NCI-H82 (cell line): ENCODE measurements at regions not wholly inside any gene's neighbourhood (a gene's known extent, or its start where the extent isn't known, plus 50 kb on each side); places are given as distances from the start of the nearest gene placed in this dataset.

Experiments used
- DNase-seq: peaks from one replicate; lab custom pipeline; 2025; lab: John Stamatoyannopoulos, UW

DNA sequence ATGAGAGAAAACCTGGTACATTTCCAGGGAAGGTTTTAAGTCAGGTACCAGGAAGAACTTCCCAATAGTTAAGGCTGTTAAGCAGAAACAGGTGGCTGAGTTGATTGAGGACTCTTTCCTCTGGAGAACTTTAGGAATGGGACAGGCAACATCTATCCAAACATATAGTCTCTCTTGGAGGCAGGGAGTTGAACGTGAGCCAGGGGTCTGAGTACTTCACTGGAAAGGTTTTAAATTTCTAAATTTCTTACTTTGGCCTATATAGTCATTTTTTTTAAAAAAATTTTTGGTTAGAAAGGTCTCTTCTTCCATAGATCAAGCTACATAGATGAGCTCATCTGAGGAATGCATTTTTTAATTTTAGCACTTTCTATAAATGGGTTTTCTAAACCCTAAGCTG, 261.4 kb upstream of the TCF4 start:
- no peak for DNase-seq

DNA sequence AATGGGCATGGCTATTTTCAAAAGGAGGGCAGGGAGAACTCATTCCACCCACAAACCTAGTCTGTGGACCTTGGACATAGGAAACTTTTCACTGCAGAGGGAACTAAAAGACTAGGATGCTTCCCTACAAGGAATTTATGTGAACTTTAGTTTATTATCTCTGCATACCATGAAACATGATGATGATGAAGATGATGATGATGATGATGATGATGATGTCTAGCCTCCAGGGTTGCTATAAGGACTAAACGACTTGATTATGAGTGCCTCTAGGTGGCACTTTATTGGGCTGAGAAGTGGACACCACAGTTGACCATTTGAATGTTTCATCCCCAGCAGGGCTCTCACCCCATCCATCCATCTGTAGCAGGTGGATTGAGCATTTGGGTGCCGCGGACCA, 260.0 kb upstream of the TCF4 start:
- DNase-seq, result no peak

DNA sequence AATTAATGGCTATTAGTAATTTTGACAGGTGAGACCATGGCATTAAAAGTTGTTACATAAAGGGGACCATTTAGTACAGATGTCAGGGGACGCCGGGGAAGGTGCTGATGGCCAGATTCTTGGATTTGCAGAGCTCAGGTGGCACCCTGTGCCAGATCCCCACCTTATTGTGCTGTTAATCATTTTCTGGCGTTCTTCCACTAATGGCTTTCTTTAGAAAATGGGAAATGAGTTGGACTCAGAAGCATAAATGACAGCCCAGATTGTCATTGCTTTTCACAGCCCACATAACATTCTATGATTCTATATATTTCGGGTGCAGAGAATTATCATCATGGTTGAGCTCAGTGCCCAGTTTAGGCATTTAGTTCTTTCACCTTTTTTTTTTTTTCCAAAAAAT, 257.2 kb upstream of the TCF4 start:
- no peak for DNase-seq

DNA sequence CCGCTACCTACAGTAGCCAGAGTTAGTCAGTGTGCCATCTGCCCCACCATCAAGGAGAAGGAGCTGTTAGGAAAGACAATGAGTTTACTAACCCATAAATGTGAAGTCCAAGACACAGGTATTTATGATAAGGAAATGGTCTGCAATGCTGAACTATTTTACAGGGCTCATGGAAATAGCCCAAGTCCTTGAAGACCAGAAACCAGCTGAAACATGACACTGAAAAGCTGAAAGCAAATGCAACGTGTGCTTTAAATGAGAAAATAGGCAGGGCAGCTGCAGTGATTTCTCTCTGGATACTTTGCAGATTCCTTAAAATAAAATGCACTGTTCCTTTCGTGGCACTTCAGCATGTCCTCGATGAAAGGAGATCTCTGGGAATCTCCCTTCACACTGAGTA, 256.4 kb upstream of the TCF4 start:
- no peak for DNase-seq

DNA sequence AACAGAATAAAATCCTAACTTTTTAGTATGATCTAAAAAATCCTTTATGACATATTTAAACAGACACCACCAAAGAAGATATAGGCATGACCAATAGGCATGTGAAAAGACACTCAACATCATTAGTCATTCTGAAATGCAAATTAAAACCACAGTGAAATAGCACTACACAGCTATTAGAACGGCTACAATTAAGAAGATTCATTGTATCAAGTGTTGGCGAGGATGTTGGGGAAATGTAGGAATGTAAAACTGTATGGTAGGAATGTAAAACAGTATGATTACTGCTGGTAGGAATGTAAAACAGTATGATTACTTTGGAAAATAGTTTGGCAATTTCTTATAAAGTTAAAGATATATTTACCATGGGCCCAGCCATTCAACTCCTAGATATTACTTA, 253.3 kb upstream of the TCF4 start:
- DNase-seq, result no peak

DNA sequence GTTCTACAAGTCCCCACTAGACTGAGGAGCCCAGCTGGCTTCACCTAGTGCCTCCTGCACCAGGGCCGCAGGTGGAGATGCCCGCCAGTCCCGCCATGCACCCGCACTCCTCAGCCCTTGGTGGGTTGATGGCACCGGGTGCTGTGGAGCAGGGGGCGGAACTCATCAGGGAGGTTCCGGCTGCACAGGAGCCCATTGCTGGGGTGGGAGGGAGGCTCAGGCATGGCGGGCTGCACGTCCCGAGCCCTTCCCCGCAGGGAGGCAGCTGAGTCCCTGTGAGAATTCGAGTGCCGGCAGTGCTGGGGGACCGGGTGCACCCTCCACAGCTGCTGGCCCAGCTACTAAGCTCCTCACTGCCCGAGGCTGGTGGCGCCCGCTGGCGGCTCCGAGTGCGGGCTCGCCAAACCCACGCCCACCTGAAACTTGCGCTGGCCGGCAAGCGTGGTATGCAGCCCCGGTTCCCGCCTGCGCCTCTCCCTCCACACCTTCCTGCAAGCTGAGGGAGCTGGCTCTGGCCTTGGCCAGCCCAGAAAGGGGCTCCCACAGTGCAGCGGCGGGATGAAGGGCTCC, 252.7 kb upstream of the TCF4 start:
- DNase-seq, result no peak

DNA sequence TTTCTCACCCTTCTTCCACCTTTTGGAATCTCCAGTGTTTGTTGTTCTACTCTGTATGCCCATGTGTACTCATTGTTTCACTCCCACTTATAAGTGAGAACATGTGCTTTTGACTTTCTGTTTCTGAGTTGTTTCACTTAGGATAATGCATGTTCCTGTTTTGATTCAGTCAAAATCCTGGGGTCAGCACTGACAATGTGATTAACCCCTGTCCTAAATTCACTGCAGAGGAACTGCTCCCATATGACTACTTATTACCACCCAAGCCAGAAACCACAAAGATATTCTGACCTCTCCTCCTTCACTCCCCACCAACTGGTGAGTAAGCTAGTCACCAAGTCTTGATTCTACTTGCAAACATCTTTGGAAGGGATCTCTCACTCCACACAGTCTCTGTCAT, 251.4 kb upstream of the TCF4 start:
- no peak for DNase-seq

DNA sequence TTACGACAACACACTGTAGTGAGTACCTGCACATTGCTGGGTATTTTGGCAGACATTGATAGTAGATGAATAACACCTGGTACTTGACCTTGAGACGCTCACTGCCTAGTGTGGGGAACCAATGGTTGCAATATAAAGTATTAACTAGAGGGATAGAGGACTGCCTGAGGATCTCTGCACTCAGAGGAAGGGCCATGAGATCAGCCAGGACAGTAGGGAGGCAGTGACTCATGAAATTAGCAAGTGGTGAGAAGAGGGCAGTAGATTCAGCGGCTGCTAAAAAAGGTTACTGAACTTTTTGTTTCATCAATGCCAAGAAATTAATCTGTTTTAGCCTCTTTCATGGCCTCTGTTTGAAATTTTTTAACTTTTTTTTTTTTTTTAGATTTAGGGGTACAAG, 250.8 kb upstream of the TCF4 start:
- DNase-seq, result no peak

DNA sequence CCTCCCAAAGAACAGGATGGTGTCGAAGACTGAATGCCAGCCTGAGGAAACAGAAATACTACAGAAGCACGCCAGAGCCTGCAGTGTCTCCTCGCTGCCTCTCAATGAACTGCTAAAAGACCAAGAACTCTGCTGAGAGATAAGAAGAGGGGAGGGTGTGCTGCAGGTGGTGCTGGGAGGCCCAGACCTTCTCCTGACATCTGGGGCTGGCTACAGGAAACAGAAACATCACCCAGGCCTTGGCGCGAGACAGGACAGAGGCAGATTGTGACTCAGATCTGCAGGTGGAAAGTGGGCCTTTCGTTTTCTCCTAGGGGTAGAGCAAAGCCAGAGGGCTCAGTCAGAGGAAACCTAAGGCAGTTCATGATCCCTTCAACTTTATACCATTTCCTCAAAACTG, 250.3 kb upstream of the TCF4 start:
- DNase-seq, result no peak

DNA sequence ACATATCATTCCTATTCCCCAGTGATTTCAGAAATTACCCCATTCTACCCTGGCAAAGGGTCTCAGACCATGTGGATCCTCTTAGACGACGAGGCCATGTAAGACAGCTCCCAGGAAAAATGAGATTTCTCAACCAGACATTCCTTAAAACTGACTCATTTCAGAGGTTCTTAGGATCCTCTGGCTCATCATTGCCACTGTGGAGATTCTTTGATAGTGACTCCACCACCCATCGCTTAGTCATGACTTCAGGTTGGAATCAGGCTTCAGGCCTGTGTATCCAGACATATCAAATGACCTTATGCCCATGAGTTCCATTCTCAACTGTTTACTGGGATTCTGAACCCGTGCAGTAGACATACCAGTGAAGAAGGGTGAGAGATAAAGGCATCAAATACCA, 245.6 kb upstream of the TCF4 start:
- no peak for DNase-seq

DNA sequence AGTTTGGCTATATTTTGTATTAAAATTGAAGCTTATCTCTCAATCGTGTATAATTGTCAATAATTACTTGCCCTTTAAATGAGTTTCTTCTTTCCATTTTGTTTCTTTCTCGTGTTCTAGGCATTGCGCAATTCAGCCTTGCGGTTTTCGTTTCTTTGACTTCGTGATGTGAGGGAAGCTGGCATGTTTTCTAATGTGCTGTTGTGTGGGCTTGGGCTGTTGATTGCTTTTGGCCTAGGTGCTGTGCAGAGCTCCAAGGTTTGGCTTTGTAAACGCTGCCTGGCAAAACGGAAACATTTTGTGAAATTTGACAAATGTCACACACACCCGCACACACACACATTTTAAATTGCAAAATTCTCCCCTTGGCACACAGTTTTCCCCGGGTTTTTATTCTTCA, 242.6 kb upstream of the TCF4 start:
- DNase-seq, result no peak

DNA sequence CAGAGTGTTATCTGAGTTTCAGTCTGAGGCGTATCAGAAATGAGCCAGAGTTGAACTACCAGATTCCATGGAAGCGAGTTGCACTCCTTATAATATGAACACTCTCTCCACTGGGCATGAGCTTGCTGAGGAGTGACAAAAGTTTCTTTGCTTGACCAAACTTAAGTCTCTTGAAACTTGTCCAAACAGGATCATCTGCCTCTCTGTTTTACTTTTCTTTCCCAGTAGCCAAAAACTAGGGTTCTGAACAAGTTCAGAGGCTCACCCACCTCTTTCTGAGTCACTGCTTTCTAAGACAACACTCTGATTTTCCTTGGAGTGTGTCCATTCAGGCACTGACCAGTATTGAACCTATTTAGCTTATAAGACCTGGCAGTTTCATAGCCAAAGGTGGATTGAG, 233.2 kb upstream of the TCF4 start:
- no peak for DNase-seq

DNA sequence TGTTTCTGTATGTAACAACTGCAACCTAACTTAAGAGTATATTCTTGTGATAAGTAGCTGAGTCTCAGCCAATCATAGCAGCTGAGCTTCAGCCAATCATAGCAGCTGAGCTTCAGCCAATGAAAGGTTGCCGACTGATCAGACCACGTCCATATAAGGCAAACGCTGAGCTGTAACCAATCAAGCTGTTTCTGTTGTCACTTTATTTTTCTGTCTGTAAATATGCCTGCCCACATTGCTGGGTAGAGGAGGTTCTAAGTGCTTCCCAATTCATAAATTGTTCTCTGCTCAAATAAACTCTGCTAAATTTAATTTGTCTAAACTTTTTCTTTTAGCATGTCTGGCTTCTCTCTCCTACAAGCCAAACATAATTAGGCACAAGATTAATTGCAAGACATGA, 231.5 kb upstream of the TCF4 start:
- no peak for DNase-seq

DNA sequence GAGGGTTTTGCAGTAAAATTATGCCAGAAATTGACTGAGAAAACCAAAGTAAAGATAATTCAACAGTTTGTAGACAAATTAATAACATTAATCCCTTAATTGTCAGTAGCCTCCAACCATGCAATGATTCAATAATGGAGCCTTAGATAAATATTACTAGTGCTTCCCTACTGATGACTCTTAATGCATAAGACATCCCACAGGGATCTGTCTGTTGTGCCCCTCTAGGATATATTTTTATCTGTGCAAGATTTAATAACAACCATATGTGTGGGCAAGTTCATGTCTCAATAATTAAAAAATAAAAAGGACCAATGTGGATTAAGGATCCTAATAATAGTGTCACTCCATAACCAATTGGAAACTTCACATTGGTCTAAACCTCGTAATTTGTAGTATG, 230.3 kb upstream of the TCF4 start:
- DNase-seq, result no peak

DNA sequence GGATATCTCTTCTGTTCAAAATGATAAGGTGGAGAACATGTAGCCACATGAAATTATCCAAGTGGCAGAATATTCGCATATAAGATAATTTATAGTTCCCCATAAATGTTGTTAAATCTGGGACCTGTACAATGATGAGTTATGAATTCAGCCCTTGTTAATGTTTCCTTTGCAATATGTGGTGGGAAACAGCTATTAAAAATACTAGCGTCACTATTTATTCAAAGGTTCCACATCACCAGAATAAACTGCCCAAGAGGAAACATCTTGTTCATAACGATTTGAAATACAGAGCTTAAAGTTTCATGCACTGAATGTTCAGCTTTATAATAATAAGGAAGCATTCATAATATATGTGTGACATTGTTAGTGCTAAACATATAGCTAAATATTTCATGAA, 223.9 kb upstream of the TCF4 start:
- no peak for DNase-seq

DNA sequence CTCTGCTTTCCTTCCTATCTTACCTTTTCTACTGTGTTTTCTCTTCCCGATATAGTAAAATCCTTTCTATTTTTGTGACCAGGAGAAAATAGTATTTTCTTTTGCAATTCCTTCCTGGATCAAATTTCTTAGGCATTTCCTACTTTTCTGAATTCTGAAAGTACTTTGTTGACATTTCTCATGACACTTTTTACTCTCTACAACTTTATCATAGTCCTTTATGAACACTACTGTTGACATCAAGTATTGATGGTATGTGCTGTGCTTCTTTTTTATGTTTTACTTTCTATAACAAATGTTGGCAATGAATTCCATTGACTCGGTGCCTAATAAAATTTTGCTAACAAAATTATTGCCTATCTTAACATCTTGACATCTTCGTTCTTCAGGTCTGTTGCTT, 217.7 kb upstream of the TCF4 start:
- DNase-seq, result no peak

DNA sequence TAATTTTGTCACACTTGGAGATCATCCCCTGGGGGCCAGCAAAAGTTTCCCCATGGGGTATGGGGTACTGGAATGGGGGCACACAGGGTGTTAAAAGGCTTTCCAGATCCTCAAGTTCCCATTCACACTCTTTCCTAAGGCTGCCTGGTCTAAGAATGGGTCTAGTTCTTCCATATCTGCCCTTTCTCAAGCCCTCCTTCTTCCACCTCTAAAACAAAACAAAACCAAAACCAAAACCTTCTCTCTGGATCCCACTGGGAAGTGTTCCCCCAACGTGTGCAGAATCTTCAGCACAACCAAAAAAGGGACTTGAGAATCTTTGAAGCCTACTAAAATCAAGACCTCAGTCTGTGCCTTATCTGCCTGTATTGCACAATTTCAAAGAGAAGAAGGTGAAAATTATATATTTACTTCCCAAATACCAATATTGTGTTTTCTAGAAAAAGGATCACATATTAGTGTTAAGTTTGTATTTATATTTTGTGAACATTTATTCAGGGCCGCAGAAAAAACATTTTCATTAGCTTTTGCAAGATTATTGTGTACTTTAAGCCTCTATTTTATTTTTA, 207.2 kb upstream of the TCF4 start:
- no peak for DNase-seq

DNA sequence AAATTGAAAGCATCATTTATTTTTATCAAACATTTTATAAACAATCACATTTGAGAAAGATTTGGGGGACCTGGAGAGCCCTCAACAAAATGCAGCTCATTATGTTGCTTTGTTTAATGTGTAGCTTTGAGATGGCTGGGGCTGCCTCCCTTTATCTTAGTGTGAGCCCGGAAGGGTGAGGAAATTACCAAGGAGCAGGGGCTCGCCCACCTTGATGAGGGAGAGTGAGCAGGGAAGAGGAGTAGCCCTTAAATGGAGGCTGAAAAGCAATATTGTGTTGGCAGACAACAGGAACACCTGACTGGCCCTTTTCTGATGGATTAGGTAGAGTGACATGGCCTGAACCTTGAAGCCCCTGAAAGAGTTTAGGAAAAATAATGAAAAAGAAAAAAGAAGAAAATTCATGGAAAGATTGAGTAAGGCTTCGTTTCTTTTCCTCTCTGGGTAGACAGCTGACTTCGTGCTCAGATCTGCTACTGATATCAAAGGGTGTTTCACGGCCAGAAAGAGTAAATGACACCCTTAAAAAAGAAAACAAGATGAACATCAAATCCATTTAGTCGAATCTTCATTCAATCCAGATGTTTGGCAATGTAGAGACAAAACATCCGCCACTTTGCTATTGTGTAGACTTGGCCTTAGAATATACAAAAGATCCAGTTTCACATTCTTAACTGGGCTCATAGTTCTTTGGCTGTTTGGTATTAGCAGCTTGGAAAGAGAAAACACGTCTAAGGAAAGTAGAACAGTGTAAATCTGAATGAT, 206.5 kb upstream of the TCF4 start:
- DNase-seq, result no peak

DNA sequence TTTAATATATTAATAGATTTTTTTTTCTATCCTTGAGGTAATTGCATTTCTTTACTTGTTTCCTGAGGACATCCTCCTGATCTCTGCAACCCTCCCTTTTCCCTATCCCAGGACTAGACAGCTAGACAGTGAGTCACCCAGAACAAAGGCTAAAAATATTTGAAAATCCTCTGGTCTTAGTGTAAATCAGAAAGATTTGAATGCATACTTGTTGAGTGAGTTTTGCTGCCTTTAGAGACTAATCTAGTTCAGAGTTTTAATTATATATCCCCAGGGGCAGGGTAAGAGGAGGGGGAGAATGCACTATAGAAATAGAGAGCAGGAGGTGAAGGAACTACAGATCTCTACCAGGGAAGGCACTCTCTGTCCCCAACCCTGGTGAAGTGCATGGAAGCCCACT, 202.3 kb upstream of the TCF4 start:
- no peak for DNase-seq

DNA sequence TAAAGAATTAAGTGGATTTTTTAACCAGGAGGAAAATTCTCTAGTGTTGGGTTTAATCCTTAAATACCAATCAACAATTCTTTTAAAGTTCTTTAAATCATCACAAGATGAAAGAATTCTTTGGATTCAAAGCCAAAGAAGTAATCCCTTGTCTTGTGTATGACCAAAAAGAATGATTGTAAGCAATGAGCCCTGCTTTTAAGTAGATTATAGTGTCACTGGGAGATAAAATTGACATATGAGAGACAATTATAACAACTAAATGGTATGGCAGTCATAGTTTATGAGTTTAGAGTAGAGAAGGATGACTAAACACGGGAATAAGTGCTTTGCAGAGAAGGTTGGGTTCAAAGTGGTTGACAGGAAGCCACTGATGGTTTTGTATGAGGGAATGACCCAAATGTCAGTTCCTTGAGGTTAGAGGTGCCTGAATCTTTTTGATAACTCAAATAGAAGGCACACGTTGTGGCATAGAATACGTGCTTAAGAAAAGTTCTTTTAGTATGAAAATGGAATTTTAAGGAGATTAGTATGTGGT, 199.6 kb upstream of the TCF4 start:
- no peak for DNase-seq

DNA sequence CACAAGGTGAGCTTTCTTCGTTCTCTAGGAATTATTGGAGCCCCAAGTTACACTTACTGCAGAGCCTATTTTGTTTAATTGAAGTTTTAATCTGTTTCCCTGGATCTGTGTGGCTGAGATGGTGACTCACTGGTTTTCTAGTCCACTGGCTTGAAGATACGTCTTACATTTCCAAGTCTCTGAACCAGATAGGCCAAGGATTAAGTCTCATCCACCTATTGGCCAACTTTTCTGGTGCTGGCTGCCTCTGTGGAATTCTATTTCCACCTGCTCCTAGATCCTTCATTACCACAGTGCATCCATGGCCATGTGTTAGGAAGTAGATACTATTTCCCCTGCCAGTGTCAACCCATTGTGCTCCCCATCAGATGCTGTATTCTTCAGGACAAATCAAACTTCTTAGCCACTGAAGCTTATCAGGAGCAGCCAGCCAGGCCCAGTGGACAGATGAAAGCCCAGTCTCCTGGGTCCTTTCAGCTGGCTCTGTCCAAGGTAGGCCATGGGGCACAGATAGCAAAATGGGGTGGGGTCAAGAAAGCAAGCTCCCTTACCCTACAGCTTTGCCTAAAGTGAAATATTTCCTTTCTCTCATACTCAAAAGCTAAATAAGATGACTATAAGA, 198.8 kb upstream of the TCF4 start:
- no peak for DNase-seq

DNA sequence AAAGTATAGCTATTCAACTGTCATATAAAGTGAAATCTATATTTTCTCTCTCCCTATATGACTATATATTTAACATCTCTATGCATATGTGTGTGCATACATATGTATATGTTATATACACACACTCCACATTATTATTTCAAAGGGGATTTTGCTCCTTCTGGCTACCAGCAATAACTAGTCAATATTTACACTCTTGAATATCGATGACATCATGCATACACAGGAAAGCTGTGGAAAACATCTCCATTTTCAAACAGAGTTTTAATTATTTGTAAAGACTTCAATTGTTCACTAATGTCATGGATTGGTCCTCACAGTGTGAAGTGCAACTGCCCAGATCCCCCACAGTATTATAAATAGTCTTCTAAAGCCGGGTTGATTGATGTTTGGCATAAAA, 195.9 kb upstream of the TCF4 start:
- DNase-seq, result no peak

DNA sequence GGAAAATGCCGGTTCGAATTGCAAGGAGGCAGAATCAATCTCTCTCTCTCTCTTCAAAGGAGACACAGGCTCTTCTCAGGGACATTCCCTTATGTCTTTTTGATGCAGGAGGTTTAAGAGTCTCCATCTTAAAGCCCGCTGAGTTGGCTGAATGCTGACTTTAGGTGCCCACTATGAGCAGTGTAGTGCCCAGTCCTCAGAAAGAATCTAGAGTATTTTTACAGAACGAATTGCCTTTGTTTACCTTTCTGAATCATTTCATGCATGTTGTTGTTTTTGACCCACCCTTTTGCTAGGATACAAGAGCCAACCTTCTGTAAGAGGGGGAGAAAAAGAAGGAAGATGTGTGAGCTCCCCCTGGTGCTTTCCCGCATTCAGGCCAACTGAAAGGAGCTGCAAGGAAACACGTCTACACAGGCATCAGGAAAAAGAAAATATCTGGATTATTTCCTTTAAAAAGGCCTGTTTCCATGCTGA, 193.5 kb upstream of the TCF4 start:
- DNase-seq, result peak; percentile 64
